ENCODE measurements at regions not wholly inside any gene's neighbourhood (a gene's known extent, or its start where the extent isn't known, plus 50 kb on each side); places are given as distances from the start of the nearest gene placed in this dataset.

- TF ChIP-seq POLR2A (IDR thresholded peaks at IDR 0.05; ENCODE audit: low read length) (no peak), GATA1 (IDR thresholded peaks at IDR 0.05; ENCODE audit: low read depth, low read length) (no peak)
Observed at GRCh38 chr7:104962781-104963180, 51.2 kb upstream of the KMT2E start.
